Thyroid gland (tissue), 4 donors: ENCODE measurements at regions not wholly inside any gene's neighbourhood (a gene's known extent, or its start where the extent isn't known, plus 50 kb on each side); places are given as distances from the start of the nearest gene placed in this dataset.

Experiments
- DNase-seq, 2 donors: peaks; one replicate each; pipeline ENCODE4 v3.0.0-alpha.2; 2019
- H3K27ac ChIP-seq, 3 donors: fragments of 200-600 bp; sonication (generic); 1 replicate in 2 of 3; 2 replicates in 1 of 3; pipeline ENCODE4 v1.5.1; 2016 to 2019; ENCODE audit warnings: mild to moderate bottlenecking in 1 of 3, moderate library complexity in 1 of 3
- H3K27me3 ChIP-seq: fragments of 200-600 bp; sonication (generic); one replicate; pipeline ENCODE4 v1.5.1; 2019
- H3K36me3 ChIP-seq, 2 donors: fragments of 200-600 bp; sonication (generic); one replicate each; pipeline ENCODE4 v1.5.1; 2016 to 2019
- H3K4me1 ChIP-seq, 2 donors: fragments of 200-600 bp; sonication (generic); one replicate each; pipeline ENCODE4 v1.5.1; 2017 to 2019
- H3K4me3 ChIP-seq, 3 donors: fragments of 200-600 bp; sonication (generic); replicated peaks in 1 of 3; 1 replicate in 2 of 3; 2 replicates in 1 of 3; pipeline ENCODE4 v1.5.1; 2016; ENCODE audit warnings: mild to moderate bottlenecking in 1 of 3
- H3K9me3 ChIP-seq: fragments of 200-600 bp; sonication (generic); one replicate; pipeline ENCODE4 v1.5.1; 2017
- CTCF ChIP-seq, 6 experiments: fragments of 200-600 bp in 3 of 6; fragments of 450-650 bp in 3 of 6; sonication (generic) in 3 of 6; IDR thresholded peaks; one replicate each; pipeline ENCODE4 v1.5.1; 2016 to 2019; ENCODE audit warnings: antibody characterized with exemption in 6 of 6, mild to moderate bottlenecking in 2 of 6, inconsistent platforms in 1 of 6, moderate library complexity in 1 of 6
- POLR2A ChIP-seq, 2 donors: fragments of 450-650 bp; IDR thresholded peaks; one replicate each; pipeline ENCODE4 v1.6.1; 2017; ENCODE audit warnings: antibody characterized with exemption in 2 of 2, mild to moderate bottlenecking in 2 of 2, moderate library complexity in 1 of 2
- WGBS, 2 donors: methylation state at CpG; one replicate each; pipeline ENCODE4 v1.1.5; 2017; 5-methylcytosine and 5-hydroxymethylcytosine counted together
- intact Hi-C: fragments of 100-400 bp; cut with DNase I; formaldehyde crosslinking; loops from one replicate; pipeline ENCODE4 v1.15.1; 2023

GRCh38 chr22:48888466-48889208, 939.0 kb downstream of the BRD1 start:
- H3K4me3 ChIP-seq: no peak overlapping the region
- DNase-seq: no peak
- no peaks in the 10 kb centered on the region for H3K36me3 ChIP-seq
- H3K9me3 ChIP-seq: no peaks in the 10 kb centered on the region
- intact Hi-C loops: no loop called here
- H3K4me1 ChIP-seq: no peaks in the 10 kb centered on the region
- TF ChIP-seq POLR2A (IDR thresholded peaks at IDR 0.05): no peak
- TF ChIP-seq CTCF (IDR thresholded peaks at IDR 0.05): no peak
- no peaks in the 10 kb centered on the region for H3K27me3 ChIP-seq
- WGBS, 2 donors: 68 to 76% methylated on average over 13 to 14 of the region's 14 CpGs
- no peak overlapping the region for H3K27ac ChIP-seq

- Histone ChIP-seq H3K9me3 (no peaks in the 10 kb centered on the region), H3K4me3 (no peak overlapping the region), H3K36me3 (no peaks in the 10 kb centered on the region), H3K4me1 (no peaks in the 10 kb centered on the region), H3K27me3 (no peaks in the 10 kb centered on the region), H3K27ac (no peak overlapping the region)
- intact Hi-C loops: no loop called here
- WGBS, 2 donors: 91 to 96% methylated on average over 3 of the region's 3 CpGs
- TF ChIP-seq CTCF (IDR thresholded peaks at IDR 0.05) (no peak), POLR2A (IDR thresholded peaks at IDR 0.05) (no peak)
- DNase-seq: no peak
Observed at GRCh38 chr22:48887394-48888332, 940.0 kb downstream of the BRD1 start.

- no peak overlapping the region for H3K27ac ChIP-seq
- intact Hi-C loops: no loop called here
- H3K36me3 ChIP-seq: no peaks in the 10 kb centered on the region
- no peaks in the 10 kb centered on the region for H3K27me3 ChIP-seq
- TF ChIP-seq POLR2A (IDR thresholded peaks at IDR 0.05): no peak
- TF ChIP-seq CTCF (IDR thresholded peaks at IDR 0.05): no peak
- WGBS, 2 donors: 78 to 80% methylated on average over 18 to 19 of the region's 22 CpGs
- DNase-seq: no peak
- no peaks in the 10 kb centered on the region for H3K9me3 ChIP-seq
- H3K4me1 ChIP-seq: no peaks in the 10 kb centered on the region
- no peak overlapping the region for H3K4me3 ChIP-seq
Observed at GRCh38 chr22:48886604-48887393, 940.9 kb downstream of the BRD1 start.

GRCh38 chr22:48885919-48886305, 941.8 kb downstream of the BRD1 start:
- intact Hi-C loops: no loop called here
- no peak for TF ChIP-seq CTCF (IDR thresholded peaks at IDR 0.05)
- no peak for TF ChIP-seq POLR2A (IDR thresholded peaks at IDR 0.05)
- Histone ChIP-seq H3K4me1 (no peaks in the 10 kb centered on the region), H3K27ac (no peak overlapping the region), H3K4me3 (no peak overlapping the region), H3K9me3 (no peaks in the 10 kb centered on the region), H3K36me3 (no peaks in the 10 kb centered on the region), H3K27me3 (no peaks in the 10 kb centered on the region)
- WGBS, 2 donors: 73 to 79% methylated on average over 9 of the region's 9 CpGs
- DNase-seq: no peak
